SKM-1 treated with dmso at 0.1 percent for 144 hours (cell line): ENCODE measurements at regions not wholly inside any gene's neighbourhood (a gene's known extent, or its start where the extent isn't known, plus 50 kb on each side); places are given as distances from the start of the nearest gene placed in this dataset.
"Not testable (repeated sequence)": the region's sequence is repeated elsewhere in the genome, so short reads cannot be mapped to it uniquely, and the experiment has no call there.

Experiments used
- DNase-seq: peaks from one replicate; lab custom pipeline; 2025; ENCODE audit not compliant: unreplicated experiment; lab: John Stamatoyannopoulos, UW

DNA sequence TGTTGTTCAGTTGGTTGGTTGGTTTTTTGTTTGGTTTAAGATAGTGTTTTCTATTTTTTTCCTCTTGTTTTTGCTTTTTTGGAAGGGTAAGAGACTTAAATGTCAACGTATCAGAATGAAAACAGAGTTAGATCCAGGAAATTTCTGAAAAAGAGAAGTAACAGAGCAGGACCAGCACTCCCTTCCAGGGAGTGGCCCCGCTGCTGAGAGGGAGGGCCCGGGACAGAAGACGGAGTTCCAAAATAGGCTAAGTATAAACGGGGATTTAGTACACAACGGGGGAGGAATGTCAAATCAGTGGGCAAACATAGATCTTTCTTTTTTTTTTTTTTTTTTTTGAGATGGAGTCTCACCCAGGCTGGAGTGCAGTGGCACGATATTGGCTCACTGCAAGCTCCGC, 92.7 kb upstream of the RUFY1 start:
- no peak for DNase-seq

DNA sequence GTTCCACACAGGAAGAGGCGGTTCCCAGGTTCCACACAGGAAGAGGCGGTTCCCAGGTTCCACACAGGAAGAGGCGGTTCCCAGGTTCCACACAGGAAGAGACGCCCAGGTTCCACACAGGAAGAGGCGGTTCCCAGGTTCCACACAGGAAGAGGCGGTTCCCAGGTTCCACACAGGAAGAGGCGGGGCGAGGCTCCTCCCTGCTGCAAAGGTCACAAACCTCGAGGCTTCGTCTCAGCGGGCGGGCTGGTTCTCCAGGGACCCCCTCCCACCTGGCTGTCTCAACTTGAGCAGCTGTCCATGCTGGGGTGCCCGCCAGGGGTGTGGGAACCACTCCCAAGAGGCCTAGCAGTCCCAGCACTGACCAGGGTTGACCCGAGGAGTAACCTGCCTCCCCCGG, 94.3 kb upstream of the RUFY1 start:
- DNase-seq: not testable (repeated sequence)

DNA sequence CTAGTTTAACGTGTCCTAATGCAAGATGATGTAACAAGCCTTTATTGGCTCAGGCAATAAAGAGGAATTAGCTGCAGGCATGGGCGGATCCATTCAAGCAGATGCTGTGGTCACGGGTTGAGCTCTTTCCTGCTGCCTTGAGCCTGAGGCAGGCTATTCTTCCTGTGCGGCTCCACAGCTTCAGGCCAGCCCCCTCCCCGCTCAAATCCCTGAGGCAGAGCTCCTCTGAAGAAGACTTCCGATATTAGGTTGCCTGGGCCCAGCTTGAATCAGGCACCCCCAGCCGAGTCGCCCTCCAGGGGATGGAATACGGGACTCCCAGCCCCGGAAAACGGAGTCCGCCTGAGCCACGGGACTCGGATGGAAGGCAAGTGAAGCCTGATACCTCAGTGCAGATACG, 95.0 kb upstream of the RUFY1 start:
- DNase-seq: no peak

DNA sequence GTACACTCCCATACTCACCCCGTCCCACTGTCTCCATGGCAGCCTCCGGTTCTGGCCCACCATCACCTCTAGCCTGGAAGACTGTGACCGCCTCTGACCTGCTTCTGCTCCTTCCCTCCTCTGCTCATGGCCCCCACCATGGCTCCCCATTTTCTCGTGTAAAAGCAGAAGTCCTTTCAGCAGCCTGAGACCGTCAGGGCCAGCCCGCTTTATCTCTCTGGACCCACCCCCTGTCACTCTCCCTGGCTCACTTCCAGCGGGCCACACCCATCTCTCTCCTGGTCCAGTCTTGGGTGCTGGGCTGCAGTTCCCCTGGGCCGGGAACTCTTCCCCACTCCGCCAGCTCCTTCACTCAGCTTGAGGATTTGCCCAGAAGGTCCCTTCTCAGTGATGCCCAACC, 96.0 kb upstream of the RUFY1 start:
- no peak for DNase-seq

DNA sequence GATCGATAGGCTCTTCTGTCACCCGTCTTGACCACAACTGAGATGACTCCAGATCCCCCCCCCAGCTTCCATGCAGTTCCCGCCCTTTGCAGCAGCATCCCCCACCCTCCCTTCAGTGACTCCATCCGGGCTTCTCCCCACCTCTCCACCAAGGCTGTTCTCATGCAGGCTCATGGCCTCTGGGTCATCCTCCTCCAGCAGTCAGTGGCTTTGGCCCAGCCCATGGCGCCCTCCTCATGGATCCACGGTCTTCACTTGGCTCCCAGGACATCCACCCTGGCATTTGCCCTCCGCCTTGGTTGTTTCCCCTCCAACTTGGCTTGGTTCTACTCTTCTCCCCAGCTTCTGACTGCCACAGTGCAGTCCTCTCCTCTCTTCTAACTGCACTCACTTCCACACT, 96.7 kb upstream of the RUFY1 start:
- DNase-seq: no peak

DNA sequence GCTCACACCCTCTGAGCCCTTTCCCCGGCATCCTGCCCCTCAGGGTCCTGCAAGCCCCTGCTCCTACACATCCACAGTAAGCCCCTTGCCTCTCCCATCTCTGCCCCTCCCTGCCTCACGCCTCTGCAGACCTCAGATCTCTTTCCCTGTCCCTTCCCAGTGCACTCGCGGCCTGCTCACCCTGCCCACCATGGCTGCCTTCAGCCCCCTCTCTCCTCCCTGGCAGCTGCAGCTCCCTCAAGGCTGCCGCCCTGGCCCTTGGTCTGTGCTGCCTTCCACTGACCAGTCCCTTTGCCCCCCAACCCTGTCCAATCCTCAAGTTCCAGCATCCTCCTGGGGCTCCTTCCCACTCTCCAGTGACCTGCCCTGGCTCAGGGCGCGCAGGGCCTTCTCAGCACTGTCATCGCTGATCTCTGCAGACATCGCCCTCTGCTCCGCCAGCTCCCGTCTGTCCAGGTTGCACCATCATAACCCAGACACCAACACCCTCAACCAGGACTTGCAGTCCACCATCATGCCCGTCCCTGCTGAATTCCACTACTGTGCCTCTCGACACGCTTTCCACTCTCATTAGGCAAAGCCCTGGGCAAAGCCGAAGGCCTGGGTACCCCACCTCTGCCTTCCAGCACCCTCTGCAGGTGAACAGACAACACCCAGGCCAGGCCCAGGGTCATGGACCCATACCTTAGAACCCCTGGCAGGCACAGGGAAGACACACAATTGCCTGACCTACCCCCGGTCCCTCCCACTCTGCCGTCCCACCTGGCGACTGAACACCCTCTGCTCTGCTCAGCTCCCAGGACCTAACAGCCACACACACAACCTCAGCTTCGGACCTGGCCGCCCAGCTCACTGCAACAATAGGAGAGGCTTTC, 97.8 kb upstream of the RUFY1 start:
- no peak for DNase-seq

DNA sequence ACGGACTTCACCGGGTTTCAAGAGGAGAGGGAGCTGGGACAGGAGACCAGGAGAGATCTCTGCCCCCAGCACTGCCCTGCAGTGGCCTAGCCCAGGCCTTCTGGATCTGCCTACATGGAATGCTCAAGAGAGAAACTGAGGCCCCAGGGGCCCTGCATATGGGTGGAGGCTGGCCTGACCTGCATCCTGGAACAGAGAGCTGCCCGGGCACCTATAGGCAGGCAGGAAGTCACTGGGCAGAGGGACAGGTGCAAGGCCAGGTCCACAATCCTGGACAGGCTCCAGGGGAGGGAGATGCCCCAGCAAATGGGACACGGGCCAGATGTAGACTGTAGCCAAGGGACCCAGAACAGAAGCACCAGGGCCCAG, 98.5 kb upstream of the RUFY1 start:
- no peak for DNase-seq

DNA sequence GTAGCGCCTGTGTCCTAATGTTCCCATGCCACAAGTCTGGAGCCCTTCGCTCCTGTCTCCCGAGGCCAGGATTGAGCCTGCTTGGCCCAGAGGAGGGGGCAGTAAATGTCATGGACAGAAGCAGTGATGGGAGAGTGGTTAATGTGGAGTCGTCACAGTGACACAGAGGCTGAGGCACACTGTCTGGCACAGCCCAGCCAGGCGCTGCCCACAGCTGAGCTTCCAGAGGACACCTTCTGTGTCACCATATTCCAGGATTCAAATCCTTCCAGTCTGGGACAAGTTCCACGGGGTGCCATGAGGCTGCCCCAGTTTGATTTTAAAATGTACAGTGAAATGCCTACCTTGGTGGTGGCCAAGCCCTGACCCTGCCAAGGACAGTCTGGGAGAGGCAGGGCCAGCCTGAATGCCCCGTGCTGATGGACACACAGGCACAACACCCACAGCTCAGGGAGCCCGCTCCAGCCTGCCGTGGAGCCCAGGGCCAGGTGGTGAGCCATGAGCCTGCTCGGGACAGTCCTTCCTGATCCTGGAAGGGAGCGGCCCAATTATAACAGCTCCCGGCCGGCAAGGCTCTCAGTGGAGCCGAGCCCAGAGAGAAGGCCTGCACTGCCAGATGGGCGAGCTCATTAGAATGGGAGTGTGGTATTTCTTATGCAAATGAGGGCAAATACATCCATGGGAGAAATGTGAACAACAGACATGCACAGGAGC, 99.1 kb upstream of the RUFY1 start:
- DNase-seq: no peak

DNA sequence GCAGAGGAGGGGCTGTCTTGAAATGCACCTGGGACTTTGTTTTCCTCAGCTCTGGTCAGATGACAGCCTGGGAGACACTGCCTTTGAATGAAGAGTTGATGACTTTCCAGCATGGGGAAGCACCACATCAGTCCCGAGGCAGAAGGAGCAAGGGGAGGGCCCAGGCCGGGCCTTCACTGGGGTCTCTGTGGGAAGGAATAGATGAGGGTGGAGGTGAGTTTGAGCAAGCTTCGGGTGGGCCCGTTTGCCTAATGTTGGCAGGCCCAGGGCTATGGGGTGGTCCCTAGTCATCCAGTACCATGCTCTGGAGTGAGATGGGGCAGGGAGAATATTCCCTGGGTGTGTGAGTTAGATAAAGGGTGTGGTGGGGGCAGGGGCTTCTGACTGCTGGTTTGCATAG, 100.4 kb upstream of the RUFY1 start:
- not testable (repeated sequence) for DNase-seq

DNA sequence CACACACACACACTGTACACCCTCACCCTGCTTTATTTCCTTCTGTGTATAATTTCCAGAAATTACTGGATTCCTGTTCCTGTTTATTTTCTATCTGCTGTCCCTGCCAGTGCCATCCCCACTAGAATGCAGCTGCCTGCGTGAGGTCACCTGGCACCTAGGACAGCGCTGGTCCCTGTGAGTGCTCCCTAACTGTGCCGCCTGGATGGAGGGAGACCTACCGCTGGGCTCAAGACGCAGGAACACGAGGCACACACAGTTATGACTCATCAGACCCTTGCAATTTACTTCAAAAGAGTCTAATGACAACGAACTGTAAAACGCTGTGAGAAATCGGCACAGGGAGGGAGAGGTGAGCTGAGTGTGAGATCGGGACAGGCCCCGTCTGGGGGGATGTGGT, 102.1 kb upstream of the RUFY1 start:
- not testable (repeated sequence) for DNase-seq

DNA sequence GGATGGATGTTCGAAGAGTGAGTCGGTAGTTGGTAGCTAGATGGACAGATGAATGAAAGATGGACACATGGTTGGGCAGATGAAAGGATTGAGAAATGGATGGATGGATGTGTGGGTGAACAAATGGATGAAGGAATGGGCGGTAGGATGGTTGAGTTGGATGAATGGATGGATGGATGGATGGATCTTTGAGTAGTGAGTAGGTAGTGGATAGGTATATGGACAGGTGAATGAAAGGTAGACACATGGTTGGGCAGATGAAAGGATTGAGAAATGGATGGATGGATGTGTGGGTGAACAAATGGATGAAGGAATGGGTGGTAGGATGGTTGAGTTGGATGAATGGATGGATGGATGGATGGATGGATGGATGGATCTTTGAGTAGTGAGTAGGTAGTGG, 97.0 kb upstream of the ADAMTS2 start:
- not testable (repeated sequence) for DNase-seq

DNA sequence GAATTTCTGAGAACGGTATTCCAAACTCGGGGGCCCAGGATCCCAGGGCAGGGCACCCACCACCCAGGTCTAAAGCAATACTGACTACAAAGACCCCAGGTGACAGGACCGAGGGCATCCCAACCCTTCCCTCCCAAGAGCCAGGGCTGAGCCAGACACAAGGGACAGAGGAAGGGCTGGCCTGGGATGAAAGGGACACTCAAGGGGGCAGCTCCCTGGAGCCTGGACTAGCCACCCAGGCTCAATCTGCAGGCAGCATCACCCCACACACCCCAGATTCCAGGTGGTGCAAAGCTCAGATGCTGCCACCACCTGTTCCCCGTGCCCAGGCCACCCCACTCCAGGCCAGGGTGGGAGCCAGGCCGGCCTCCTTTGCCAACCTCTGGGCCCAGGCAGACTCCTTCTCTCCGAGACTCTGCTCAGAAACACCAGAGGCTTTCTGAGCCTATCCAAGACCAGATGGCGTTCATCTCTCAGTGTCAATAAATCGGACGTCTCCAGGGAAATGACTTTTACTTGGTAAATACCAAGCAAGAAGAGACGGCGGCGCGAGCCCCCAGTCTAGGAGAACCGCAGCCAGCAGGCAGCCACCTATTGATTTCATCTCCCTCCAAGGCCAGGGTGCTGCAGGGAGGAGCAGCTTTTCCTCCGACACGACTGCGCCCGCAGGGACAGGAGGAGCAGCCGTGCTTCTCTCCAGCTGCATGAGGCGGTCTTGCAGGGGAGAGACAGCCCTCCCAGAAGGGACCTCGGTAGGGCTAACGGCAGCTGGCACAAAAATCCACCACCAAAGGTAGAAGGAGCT, 94.1 kb upstream of the ADAMTS2 start:
- no peak for DNase-seq

DNA sequence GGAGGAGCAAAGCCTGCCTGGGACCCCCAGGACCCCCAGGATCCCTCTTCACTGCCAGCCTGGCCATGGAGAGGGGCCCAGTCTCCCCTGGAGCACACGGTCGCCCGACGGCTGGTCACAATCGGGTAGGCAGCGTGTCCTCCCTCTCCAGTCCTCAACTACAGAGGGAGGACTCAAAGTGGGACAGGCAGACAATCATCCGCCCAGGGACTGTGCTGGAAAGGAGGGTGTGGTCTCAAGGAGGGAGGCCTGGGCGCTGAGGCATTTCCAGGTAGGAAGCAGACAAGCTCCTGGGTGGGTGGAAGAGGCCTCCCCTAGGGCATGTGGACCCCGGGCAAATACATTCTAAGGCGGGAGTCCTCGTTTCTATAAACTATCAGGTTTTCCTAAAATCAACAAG, 93.2 kb upstream of the ADAMTS2 start:
- DNase-seq: no peak

DNA sequence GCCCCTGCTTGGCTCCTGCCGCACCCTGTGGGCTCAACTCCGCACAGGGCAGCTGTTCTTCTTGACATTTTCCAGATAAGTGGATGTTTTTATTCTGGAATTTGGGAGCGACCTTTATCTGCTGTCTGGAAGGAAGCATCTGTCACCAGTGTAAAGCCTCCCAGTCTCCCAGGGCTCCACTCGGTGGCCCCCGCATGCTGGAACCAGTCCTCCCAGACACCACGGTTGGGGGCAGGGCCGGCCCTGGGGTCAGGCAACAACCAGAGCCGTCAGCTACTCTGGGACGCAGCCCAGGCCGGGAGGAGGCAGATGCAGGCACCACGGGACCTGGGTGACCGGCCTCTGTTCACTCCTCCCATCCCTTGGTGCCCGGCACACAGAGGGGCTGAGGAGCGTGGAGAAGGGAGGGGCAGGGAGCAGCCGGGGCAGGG, 92.8 kb upstream of the ADAMTS2 start:
- no peak for DNase-seq

DNA sequence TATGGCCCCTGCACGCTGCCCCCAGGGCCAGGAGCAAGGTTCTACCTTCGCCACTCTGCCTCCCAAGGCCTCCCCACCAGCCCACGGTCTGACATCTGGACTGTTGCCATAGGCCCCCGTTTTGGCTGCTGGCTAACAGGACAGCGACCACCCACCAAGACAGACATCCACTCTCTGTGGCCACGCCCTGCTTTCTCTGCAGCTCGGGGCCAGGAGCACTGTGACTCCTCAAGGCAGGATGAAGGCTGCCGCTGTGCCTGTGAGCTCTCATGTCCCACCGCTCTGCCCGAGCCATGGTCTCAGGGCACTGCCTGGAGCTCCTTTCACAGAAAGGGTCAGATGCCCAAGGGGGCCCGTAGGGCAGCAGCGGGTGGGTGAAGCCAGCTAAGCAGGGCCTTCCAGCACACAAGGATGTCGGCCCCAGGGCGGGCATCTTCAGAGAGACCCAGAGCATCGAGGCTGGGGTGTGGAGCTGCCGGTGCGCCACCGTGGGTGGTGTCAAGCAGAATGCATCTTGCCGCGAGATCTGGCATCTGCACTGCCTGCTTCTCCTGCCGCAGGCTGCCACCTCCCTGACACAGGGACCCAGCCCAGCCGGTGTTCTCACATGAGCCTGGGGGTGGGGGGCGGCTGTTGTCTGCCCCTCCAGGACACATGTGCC, 92.2 kb upstream of the ADAMTS2 start:
- no peak for DNase-seq

DNA sequence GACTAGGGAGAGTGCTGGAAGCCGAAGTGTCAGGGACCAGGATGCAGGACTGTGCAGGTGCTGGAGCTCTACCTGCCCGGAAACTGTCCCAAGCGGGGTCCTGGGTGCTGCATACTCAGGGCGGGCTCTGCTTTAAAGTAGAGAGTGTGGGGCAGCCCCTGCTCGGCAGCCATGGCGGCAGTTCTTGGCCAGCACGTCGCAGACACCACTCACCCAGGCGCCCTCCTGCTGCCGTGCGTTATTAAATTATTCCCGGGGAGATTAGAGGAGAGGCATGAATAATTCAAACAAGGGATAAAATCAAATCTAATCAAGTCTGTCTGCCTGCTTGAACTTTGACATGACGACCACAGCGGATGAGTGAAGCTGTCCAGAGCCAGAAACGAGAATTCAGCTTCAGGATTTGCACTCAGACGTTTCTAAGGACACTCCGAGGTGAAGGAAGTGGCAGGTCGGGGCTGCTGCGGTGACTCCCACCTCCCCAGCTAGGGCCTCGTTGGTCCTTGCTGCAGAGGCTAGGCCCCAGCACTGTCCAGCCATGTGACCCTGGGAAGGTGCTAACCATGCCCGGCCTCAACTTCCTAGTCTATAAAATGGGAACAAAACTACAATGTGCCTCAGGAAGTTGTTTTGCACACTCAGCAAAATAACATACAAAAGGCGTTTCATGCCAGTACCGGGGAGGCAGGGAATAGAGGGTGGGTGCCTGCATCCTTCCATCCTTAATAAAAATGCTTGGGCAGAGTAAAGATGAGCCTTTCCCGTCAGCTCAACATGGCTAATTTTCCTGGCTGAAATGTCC, 91.3 kb upstream of the ADAMTS2 start:
- DNase-seq: no peak

DNA sequence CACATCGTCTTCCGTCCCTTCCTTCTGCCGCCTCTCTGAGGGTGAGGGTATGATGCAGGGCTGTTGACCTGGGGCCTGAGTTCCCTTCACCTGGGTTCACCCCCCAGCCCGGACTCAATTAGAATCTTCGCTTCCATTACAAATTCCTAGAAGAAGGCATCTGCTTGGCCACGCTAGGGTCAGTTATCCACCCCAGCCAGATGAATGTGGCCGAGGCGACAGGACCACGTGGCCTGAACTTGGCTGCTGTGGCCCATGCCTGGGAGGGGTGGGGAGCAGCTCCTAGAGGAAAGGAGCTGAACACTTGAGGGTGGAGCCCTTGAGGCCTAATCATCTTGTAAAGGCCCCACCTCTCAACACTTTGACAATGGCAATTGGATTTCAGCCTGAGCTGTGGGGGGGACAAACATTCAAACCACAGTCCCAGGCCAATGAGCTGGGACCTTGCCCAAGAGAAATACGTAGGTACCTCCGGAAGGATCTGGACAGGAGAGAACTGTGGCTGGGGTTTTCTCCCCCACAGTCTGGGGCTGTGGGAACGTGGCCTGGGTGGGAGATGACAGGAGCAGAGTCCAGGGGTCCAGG, 90.6 kb upstream of the ADAMTS2 start:
- DNase-seq: no peak

DNA sequence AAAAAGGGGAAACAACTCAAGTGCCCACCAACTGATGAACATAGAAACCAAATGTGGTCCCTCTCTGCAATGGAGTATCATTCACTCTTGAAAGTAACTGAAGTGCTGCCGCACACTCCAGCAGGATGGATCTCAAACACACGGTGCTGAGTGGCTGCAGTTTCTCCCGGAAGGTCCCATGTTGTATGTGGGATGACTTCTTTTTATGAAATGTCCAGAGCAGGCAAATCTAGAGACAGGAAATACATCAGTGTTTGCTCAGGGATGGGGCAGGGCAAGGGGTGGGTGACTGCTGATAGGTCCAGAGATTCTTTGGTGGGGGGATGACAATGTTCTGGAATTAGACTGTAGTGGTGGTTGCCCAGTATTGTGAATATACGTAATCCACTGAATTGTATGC, 89.9 kb upstream of the ADAMTS2 start:
- no peak for DNase-seq

DNA sequence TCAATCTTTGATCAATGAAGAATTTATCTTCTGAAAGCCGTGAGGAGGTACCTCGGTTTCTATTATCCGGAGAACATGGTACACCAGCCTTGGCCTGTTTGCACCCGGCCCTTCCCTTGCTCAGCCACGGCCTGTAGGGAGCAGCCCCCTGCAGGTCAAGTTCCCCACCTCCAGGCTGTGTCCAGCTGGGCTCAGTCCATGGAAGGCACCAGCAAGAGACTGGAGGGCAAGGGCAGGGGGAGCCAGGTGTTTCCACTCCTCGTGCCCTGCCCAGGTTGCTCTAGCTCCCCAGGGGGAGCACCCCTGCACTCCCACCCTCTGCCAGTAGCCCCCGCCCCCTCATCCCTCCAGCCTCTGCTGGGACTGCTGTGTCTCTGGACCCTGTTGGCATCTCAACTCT, 87.3 kb upstream of the ADAMTS2 start:
- no peak for DNase-seq

DNA sequence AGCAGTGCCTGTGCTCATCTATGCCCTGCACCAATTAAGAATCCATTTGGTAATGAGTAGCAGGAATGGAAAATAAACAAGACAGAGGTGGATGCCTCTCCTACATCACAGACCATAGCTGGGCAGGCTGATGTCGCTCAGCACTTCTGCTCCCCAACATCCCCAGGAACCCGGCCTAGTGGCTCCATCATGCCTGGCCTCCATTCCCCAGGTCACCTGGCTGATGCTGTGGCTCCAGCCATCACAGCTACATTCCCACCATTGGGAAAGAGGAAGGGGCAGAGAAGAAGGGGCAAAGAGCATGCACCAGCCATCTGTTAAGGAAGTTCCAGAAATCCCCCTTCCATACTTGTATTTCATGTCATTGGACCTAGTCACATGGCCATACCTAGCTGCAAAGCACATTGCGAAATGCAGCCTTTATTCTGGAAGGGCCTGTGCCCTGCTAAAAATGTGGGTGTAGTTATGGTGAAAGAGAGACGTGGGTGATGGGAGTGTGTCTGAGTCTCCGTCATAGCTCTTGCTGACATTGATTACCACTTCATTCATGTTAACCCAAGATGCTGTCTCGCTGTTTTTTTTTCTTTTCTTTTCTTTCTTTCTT, 86.1 kb upstream of the ADAMTS2 start:
- DNase-seq: no peak
